ENCODE measurements at regions not wholly inside any gene's neighbourhood (a gene's known extent, or its start where the extent isn't known, plus 50 kb on each side); places are given as distances from the start of the nearest gene placed in this dataset.

DNA sequence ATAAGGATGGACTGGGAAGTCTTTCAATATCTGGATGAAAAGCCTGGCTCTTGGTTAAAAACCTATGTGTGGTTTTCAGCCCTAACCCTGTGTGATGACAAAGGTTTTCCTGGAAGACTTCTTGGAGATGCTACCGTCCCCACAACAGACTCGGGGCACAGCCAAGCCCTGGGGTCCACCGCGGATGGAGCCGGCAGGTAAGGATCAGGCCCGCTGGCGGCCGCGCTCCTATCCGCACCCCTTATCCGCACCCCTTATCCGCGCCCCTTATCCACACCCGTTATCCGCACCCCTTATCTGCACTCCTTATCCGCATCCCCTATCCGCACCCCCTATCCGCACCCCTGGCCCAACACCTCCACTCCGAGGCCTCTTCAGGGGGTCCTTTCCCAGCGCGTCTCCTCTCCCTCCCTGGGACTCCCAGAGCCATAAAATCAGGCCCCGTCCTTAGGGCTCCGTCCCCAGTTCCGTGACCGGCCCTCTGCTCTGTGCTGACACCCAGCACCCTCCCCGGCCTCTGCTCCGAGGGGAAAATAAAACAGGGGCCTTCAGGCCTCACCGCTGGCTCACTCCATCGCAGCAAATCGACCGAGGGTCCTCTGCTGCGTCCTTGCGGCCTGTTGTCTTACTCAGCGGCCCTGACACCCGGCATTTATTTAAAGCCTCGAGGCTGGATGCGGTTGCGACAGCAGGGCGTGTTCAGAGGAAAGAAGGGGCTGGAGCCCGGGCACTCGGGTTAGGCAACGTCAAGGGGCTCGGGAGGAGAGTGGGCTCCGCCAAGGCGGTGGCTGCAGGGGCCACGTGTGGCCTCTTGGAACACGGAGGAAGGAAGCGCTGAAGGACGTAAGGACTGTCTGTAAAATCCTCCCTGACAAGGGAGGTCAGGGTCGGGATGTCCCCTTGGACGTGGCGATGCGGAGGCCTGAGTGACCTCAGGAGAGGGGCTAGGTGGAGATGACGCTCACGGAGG is 215.1 kb upstream of the ADARB2 start:
- DNase-seq (ENCODE audit: low read depth): no peak

DNA sequence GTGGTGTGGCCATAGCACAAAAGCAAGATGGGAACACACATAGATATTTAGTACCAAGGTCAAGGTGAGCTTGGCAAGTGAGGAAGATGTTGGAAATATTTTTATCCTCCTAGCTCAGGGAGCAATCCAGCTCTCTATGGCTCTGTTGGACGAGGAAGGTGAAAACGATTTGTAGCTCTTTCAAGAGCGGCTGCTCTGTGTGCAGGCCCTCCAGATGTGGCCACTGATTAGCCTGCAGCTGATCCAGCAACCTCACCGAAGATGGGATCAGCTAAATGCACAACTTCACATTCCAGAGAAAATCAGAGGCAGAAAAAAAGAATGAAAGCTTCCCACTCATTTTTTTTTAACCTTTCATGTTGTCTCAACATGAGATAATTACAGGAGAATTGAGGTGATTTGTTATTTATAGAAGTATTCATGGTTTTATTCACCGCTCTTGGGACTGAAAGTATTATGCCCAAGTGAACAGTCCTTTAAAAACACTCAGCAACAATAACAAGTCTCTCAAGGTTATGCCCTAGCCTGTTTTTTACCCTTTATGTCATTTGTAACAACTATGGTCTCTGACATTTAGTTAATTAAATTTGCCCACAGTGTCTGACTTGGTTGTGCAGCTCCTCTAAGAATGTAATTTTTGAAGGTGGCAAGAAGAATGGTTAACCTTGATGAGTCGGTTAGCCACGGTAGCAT is 213.6 kb upstream of the ADARB2 start:
- no peak for DNase-seq (ENCODE audit: low read depth)

DNA sequence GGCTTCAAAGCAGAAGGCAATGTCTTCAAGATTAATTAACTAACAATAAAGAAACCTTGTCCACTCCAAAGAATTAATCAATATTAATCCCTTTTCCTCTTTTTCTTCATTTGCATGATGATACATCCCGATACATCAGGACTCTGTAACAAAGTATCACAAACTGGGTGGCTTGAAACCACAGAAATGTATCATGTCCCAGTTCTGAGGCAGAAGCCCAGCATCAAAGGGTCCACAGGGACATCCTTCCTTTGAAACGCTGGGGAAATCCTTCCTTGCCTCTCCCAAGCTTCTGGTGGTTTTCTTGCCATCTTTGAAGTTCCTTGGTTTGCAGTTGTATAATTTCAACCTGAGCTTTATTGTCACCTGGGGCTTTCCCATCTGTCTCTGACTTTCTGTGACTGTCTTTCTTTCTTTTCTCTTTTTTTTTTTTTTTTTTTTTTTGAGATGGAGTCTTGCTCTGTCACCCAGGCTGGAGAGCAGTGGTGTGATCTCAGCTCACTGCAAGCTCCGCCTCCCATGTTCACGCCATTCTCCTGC is 210.2 kb upstream of the ADARB2 start:
- DNase-seq (ENCODE audit: low read depth): no peak

DNA sequence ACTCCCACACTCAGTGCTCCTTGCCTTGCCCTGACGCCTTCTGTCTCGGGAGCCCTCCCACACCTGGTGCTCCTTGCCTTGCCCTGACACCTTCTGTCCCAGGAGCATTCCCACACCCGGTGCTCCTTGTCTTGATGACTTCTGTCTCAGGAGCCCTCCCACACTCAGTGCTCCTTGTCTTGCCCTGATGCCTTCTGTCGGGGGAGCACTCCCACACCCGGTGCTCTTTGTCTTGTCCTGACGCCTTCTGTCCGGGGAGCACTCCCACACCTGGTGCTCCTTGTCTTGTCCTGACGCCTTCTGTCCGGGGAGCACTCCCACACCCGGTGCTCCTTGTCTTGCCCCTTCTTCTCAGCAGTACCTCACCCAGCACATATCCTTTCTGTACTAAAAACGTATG is 207.2 kb upstream of the ADARB2 start:
- DNase-seq (ENCODE audit: low read depth): no peak

DNA sequence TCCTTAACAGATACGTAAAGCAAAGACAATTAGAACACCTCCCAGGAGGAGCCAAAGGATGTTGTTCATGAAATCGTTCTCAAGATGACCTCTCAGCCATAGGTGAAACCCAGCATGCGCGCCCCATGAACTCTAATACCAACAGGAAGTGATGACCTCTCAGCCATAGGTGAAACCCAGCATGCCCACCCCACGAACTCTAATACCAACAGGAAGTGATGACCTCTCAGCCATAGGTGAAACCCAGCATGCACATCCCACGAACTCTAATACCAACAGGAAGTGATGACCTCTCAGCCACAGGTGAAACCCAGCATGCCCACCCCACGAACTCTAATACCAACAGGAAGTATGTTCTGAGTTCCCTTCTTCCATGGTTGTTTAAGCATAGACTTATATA is 205.2 kb upstream of the ADARB2 start:
- DNase-seq (ENCODE audit: low read depth): no peak

DNA sequence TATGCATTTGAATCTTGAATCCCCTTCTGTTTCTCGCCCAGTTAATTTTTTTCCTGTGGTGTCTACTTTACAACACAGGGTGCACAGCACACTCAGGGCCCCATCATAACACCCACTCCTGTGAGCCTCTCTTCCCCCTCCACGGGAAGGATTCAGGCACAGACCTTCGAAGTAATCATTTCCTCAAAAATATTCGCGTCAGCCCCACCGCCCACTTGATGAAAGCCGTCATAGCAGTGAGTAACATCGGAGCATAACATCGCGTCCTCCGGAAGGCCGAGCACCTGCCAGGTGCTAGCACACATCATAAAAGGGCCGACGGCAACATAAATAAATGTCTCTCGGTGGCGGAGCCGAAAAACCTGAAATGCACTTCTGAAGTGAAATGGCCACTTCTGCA is 201.7 kb upstream of the ADARB2 start:
- DNase-seq (ENCODE audit: low read depth): no peak

DNA sequence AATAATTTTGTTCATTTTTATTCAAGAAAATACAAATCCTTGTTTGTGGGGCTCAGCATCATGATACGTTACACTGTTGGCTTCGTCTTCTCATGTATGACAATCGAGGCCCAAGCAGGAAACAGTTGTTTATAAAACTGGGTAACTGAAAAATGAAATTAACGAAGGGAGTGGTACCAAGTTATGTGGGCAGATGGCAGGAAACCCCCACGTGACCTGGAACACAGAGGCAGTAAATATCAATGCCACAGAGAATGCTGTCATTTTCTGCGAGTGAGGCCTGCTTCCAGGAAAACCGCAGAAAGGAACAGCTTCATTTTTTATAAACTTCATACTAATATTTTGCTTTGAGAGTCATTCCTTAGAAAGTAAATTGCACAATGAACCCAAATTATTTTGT is 201.0 kb upstream of the ADARB2 start:
- DNase-seq (ENCODE audit: low read depth): no peak

DNA sequence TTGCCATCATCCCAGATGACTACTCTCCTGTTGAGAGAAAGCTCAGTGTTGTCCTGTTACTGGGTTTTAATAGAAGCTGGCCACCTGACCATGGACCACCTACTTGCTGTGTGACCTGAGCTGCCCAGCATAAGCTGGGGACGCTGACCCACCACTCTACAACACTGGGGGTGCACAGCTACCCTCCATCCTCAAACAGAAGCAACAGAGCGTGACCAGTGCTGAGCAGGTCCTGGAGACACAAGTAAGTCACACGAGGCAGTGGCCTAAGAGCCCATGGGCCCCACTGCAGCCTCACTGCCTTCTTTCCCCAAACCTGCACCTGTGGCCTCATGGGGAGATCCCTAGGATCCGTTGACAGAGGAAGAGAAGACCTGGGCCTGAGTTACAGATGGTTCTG is 198.6 kb upstream of the ADARB2 start:
- DNase-seq (ENCODE audit: low read depth): no peak

DNA sequence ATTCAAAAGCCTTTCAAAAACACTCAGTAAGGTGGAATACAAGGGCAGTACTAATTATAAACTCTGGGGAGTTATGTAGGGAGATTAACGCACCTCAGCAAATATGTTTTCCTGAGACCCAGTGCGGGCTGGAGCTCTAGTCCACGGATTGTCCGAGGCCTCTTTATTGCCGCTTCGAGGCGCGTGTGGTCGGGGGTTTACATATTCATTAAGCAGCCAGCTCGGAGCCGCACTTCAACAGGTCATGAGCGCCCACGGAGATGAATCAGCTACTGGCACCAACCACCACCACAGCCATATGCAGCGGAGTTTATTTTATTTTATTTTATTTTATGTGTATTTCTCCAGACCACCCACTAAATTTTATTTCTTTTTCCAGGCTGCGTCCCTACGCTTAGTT is 195.9 kb upstream of the ADARB2 start:
- DNase-seq (ENCODE audit: low read depth): no peak

DNA sequence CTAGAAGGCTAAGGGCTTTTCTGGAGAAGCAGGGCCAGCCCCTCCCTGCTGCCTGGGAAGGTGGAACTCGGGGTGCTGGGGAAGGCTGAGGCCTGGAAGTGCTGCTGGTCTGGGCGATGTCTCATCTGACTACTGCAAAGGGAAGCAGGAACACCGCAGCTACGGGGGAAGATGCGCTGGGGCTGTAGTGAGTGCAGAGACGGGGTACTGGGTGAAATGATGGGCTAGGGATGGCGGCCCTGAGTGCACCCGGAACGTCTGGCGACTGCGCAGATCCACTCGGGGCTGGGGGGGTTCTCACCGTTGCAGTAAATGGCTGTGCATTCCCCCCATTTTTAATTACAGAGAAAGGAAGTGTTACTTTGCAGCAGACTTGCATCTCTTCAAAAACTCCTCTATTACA is 195.4 kb upstream of the ADARB2 start:
- DNase-seq (ENCODE audit: low read depth): no peak

DNA sequence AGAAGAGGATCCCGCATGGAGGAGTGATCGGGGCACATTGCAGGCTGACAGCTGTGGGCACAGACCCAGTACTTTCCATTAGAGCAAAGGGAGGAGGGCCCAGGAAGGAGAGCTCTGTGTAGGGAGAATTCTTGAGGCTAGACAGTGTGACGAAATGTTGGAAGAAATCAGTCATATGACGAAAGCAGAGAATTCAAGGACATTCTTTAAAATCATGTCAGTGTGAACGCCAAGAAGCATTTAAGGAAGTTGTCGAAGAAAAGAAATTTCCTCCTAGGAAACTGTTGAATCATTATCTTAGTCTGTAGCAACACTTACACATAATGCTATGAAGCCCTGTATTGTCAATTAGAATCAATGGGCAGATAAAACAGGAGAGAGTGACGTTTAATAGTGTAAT is 191.3 kb upstream of the ADARB2 start:
- no peak for DNase-seq (ENCODE audit: low read depth)

DNA sequence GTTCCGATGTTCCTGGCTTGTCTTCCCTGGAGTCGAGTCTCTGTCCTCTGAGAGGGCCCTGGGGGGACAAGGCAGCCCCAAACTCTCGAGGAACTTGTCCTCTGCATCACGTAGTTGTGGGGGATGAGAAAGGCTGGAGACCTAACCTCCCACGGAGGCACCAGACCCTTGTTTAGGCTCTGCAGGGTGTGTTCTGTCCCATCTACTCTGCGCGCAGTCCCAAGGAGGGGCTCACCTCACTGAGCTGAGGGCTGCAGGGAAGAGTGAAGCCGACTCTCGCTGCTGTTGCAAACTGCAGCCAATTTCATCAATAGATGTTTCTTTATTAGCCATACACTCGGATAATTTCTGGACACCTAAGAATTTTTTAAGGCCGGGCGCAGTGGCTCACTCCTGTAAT is 186.7 kb upstream of the ADARB2 start:
- DNase-seq (ENCODE audit: low read depth): no peak

DNA sequence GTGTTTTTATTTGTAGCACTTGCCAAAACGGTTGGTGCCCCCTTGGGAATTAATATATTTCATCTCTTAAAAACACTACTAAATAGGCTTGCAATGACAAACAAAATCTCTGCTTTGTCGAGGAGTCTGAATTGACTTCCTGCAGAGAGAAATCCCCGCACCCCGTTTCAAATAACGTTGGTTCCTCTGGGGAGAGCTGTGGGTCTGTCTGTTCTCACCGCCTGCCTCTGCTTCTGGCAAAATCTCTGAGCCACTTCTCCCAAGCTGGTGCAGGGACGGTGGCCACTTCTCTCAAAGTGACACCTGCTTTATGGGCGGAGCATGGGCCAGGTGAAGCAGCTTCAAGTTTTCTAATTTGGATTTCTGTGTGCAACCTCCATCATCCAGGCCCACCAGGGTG is 186.3 kb upstream of the ADARB2 start:
- no peak for DNase-seq (ENCODE audit: low read depth)

DNA sequence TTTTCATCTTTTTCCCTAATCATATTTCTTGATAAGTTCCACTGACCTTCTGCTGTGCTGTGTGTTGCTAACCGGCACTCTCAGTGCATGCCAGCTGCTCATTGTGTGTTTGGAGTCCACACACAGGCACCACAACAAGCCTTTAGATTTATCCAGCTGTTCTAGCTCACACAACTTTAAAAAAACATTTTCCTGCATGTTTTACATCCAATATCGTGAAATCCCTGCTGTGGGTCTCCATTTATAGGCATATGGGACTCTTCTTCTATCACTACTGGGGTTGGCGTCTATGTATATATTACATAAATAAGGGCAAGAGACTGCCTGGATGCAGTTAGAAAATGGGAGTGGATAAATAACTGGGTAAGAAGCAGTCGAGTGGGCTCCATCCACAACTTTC is 183.6 kb upstream of the ADARB2 start:
- DNase-seq (ENCODE audit: low read depth): no peak

DNA sequence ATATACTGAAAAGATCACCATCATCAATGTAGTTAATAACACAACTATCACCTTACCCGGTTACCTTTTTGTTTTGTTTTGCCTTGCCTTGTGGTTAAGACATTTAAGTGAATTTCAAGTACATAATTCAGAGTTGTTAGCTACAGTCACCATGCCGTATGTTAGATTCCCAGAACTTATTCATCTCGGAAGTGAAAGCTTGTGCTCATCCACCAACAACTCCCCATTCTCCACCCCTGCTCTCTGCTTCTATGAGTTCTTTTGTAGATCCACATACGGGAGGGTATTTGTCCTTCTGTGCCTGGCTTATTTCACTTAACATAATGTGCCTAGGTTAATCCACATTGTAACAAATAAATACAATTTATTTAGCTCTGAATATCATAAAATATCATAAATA is 182.8 kb upstream of the ADARB2 start:
- no peak for DNase-seq (ENCODE audit: low read depth)

DNA sequence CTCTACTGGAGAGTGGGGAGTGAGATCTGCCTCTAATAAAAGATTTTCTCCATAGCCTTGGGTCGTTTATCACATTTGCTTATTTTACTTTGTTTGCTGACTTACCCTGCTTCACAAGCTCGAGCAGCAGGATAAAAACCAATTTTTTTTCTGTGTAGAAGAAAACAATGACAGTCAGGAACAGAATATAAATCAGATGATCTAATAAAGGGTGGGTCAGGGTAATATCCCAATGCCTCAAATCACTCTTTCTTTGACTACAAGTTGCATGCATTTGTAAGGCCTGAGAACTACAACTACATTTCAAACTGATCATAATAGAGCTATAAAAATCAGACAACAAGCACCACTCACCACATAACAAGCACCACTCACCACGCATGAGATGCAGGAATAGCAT is 174.4 kb upstream of the ADARB2 start:
- DNase-seq (ENCODE audit: low read depth): no peak

DNA sequence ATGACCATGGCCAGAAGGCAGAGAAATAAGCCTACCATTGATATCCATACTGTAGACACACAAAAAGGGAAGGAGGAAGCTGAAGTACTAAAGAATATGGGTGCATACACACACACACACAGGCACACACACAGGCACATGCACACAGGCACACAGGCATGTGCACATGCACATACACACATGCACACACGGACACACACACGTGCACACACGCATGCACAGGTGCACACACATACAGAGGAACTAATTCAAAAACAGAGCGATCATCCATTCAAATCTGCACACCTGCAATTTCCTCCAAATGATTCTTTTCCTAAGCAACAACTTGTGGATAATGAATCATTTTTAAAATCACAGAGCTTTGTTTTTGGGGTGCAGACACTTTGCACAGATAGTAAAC is 166.7 kb upstream of the ADARB2 start:
- DNase-seq (ENCODE audit: low read depth): no peak

DNA sequence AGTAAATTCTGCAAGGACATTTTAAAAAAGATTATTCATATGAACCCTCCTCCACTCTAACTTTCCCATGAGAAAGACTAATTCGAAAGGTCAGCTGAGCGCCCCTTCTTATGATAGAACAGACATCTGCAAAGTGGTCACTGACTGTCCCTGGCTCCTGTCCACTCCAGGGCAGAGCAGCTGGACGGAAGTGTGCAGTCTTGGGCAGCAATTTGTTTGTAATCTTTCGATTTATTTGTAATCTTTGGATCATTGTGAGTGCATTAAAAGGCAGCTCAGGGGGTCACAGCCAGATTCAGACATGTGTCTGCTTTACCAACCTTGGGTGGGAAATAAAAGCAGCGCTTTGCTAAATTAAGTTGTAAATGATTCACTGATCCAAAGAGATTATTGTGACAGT is 158.8 kb upstream of the ADARB2 start:
- DNase-seq (ENCODE audit: low read depth): no peak

DNA sequence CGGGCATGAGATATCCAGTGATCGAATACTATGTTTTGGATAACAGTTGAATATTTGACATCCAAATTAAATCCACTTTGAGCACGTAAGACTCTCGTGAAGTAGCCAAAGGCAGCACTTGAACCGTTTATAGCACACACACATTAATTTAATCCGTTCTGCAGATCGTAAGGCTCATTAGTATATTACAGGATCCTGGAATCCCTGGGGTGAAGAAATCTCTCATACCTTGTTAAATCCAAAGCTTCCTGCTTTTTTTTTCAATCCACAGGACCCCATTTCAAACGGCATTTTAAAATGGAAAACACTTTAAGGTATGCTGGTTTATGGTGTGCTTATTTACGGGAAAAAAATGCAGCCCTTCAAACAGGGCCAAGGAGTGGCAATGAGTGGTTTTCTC is 158.4 kb upstream of the ADARB2 start:
- no peak for DNase-seq (ENCODE audit: low read depth)

DNA sequence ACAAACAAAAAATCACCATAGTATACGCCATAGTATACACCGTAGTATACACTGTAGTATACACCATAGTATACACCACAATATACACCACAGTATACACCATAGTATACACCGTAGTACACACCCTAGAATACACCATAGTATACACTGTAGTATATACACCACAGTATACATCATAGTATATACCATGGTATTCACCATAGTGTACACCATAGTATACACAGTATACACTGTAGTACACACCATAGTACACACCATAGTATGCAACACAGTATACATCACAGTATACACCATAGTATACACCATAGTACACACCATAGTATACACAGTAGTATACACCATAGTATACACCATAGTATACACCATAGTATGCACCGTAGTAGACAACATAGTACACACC is 157.6 kb upstream of the ADARB2 start:
- no peak for DNase-seq (ENCODE audit: low read depth)

DNA sequence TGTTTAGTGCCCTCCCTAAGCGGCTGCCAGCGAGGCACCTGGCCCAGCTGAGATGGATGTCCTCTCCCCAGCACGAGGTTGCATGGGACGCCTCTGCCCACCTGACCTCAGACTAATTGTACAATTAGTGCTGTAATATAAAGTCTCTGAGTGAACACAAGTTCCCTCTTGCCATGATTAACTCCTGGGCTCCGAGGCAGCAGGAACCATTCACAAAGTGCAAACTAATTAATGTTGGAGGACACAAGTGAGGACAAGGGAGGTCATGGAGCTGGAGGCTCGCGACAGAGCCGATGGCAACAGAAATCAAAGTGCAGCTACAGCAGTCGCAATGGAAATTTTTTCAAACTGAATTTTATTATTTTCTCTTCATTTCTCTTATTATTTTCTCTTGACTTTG is 156.6 kb upstream of the ADARB2 start:
- no peak for DNase-seq (ENCODE audit: low read depth)

DNA sequence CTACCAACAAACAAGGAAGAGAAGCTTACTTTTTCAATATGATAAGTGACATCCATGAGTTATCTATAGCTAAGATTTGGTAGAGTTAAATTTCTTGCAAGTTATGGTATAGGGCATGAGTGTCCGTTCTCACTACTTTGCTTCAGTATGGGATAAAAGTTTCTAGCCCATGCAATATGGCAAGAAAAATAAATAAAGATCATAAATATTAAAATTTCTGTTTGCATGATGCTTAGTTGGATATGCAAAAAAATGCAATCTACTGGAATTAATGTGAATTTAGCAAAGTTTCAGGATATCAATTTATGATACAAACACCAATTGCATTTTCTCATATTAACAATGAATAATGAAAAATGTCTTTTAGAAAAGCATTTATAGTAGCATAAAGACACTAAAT is 148.7 kb upstream of the ADARB2 start:
- DNase-seq (ENCODE audit: low read depth): no peak

DNA sequence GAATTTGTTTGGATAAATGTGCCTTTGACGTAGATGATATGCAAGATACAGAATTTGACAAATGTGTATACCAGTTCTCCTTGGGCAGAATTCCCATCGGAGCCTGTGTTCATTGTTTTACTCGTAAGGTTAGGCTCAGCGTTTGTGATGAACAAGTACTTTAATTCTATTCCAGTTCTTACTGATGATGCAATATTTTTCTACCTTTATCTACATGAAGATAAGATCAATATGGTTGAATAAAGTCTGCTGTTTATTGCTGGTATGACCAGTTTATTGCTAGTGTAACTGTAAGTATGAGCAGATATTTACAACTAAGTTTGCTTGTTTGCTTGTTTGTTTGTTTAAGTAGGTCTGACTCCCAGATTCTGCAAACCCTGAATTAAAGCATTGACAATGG is 145.4 kb upstream of the ADARB2 start:
- DNase-seq (ENCODE audit: low read depth): no peak

Measured in fibroblast of the conjunctiva (primary cell).